GM21717 (cell line): ENCODE measurements at regions not wholly inside any gene's neighbourhood (a gene's known extent, or its start where the extent isn't known, plus 50 kb on each side); places are given as distances from the start of the nearest gene placed in this dataset.
"Not testable (repeated sequence)": the region's sequence is repeated elsewhere in the genome, so short reads cannot be mapped to it uniquely, and the experiment has no call there.

Experiments used
- ATAC-seq: cut with Tn5 transposase; IDR thresholded peaks from one replicate; pipeline ENCODE4 v1.9.1; 2021; ENCODE audit warnings: mild to moderate bottlenecking, moderate library complexity; ENCODE audit not compliant: unreplicated experiment

DNA sequence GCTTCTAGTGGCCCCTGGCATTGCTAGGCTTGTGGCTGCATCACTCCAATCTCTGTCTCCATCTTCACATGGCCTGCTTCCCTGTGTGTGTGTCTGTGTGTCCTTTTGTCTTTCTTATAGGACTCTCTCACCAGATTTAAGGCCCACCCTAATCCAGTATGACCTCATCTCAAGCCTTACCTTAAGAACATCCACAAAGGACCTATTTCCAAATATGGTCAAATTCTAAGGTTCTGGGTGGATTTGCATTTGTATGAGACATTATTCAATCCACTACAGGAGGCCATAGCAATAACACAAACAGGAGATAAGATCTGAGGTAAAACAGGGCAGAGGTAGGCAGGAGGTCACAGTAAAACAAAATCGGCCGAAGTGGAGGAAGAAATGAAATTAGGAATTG lies 375.9 kb downstream of the BTG1 start:
- no peak for ATAC-seq

DNA sequence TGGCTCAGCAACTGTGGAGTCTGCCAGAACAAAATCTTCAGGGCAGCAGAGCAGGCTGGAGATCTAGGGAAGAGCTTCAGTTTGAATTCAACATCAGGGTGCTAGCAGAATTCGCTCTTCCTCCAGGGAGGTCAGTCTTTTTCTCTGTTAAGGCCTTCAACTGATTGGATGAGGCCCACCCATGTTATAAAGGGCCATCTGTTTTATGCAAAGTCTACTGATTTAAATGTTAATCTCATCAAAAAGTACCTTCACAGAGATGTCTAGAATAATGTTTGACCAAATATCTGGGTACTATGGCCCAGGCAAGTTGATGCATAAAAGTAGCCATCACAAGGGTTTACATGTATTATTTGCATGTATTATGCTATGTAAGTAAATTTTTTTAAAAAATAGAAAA lies 378.4 kb downstream of the BTG1 start:
- ATAC-seq = no peak

DNA sequence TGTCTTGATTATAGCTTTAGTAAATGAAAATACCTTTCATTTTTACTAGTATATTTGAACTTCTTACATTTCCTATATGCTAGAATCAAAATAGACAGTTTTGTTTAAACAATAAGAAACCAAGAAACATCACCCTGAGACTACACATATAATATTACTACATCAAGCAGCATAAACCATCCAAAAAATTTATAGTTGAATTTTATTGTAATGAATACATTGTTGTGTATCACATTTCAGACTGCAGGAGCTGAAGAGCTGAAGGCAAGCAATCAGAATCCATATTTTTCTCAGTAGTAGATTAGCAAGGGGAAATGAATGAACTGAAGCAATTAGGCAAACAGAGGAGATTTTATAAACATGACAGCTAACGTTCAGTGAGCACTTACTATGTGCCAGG lies 379.2 kb downstream of the BTG1 start:
- ATAC-seq = no peak

DNA sequence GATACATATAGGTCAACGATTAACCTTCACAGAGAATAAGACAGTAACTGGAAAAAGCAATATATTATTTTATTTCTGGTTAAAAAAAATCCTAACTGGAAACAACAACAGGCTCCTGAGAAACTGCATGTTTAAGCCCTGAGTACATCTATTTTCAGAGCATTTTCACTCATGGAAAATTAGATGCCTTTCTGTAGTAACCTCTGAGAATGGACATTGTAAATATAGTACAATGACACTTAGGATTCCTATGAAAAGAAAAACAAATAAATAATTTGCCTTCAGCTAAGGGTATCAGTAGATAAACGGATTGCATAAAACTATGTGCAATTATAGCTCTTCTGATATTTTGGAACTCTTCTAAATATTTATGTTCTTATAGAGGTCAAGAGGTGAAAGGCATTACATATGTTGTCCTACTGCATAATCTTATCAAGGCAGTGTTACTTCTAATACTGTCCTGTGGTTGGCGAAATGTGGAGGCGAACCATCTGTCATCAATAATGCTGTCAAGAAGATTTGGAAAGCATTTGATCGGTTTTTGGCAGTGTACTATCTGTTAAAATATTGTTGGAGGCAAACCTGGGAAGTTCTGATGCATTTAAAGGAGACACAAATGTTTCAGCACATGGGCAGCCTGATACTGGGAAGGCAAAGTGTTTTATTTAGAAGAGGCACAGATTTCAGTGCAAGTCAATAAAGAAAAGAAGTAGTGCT lies 381.8 kb downstream of the BTG1 start:
- no peak for ATAC-seq

DNA sequence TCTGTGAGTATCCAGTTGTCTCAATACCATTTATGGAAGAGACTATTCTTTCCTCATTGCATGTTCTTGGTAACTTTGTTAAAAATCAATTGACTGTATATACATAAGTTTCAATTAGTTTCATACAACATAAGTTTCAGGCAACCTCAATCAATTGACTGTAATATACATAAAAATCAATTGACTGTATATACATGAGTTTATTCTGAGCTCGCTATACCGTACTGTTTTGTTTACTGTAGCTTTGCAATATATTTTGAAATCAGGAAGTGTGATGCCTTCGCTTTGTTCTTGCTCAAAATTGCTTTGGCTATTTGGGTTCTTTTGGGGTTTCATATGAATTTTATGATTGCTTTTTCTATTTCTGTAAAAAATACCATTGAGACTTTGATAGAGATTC lies 392.0 kb downstream of the BTG1 start:
- ATAC-seq = no peak

DNA sequence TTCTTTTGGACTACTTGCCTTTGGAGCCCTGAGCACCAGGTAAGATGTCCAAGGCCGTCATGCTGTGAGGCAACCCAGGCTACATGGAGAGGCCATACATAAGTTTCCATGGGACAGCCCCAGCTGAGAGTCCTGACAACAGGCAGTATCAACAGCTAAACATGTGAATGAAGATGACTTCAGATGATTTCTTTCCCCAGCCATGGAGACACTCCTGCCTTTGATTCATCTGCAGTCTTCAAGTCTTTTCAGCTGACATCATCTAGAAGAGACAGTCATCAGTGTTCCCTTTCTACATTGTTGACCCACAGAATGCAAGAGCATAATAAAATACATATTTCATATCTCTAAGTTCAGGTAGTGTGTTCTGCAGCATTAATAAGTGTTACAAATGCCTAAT lies 398.7 kb downstream of the BTG1 start:
- ATAC-seq = no peak

DNA sequence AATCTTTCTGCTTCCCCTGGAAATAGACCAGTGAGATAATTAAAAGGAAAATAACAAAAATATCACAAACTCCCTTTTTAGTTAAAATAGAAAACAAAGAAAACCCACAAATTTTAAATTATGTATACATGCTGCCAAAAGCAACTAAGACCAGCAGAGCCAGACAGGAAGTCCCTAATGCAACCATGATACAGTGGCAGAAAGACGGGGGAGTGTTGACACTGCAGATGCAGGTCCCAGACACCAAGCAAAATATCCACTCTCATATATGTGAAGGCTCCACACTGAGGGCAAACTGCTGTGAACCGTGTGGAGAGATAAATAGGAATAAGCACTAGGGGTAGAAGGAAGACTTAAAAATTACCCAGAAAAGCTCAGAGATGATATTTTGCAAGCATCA lies 401.0 kb downstream of the BTG1 start:
- no peak for ATAC-seq

DNA sequence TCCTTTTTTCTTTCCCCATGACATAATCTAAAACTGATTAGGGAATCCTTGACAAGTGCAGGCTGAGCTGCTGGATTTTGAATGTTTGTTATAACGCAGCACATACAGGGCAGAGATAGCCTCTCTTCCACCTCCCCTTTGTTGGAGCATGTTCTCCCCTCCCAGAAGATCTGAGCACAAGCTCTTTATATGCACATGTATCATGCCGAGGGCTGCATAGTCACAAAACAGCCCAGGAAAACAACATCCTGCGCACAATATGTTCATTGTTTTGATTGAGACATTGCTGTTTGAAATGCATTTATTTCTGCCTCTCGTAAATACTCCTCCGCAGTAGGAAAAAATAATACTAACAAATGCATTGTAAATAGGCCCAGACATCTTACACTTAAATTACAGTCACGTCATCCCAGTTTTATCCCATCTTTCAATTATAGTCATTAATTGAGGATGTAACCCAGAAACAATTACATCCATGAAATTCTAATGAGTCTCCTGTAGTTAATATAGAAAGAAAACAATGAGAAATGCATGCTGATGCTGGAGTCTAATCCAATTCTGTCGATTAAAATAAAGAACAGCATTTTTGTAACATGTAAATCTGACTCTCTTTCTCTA lies 401.8 kb downstream of the BTG1 start:
- no peak for ATAC-seq

DNA sequence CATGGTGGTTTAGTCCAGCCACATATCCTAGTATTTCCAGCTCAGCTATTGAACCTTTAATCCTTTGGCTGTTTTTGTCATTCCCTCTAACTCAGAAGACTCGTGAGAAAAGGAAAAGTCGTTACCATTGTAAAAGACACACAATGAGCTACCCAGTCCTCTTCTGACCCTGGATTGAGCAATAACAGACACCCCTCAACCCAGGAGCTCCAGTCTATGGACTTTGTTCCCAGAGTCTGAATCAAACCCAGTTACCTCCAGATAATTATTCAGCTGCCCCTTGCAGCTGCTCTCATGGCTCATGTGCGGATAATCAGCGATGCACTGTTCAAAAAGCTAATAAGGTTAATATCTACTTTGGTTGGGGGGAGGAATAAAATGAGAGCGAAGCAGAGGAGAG lies 402.4 kb downstream of the BTG1 start:
- no peak for ATAC-seq

DNA sequence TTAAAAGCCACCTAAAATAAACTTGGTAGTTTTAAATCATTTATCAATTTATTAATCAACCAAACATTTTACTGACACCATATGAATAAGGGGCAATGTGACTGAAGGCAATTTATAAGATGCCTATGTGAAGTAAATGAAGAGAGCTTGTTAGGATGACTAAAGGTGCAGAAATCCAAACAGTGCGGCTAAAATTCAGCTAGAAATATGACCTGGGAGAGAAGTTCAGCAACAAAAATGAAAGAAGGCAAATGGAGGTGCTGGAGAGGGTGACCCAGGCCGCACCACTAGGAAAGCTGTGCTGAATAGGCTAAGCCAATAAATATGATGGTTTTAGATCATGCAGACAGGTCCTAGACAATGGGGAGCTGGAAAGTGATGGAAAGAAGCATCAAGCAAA lies 403.7 kb downstream of the BTG1 start:
- ATAC-seq = no peak

DNA sequence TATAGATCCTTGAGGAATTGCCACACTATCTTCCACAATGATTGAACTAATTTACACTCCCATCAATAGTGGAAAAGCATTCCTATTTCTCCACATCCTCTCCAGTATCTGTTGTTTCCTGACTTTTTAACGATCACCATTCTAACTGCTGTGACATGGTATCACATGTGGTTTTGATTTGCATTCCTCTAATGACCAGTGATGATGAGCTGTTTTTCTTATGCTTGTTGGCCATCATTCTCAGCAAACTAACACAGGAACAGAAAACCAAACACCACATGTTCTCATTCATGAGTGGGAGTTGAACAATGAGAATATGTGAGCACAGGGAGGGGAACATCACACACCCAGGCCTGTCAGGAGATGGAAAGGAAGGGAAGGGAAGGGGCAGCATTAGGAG lies 411.8 kb downstream of the BTG1 start:
- ATAC-seq = not testable (repeated sequence)

DNA sequence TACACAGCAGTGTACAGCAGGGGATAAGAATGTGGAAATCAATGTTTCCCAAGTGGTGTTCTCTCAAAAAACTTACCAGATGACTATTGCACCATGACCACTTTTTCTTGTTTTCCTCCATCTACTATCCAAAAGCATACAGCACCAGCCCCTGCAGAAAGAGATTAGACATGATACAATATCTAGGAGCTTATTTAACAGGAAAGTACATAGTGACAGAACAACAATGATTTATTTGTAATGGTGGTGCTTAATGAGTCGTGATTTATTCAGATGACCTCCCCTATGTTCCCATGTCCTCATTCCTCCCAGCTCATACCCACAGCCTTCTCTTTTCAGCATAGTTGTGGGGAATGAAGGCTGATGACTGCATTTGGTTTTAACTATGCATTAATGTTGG lies 413.6 kb downstream of the BTG1 start:
- ATAC-seq = no peak

DNA sequence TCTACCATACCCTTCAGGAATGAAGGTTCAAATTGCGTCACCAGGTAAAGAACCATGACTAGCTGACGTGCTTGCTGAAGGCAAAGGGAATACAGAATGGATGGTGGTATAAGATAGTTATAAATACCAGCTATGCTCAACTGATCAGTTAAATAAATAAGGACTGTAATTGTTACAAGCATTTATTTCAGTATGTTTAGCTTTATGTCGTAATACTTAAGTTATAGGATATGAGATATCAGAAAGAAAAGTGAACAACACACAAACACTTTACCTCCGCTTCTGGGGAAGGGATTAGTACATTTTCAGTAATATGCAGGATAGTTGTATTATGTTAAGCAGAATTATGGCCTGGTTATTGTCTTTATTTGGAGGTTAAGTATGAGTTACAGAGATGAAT lies 416.1 kb downstream of the BTG1 start:
- no peak for ATAC-seq

DNA sequence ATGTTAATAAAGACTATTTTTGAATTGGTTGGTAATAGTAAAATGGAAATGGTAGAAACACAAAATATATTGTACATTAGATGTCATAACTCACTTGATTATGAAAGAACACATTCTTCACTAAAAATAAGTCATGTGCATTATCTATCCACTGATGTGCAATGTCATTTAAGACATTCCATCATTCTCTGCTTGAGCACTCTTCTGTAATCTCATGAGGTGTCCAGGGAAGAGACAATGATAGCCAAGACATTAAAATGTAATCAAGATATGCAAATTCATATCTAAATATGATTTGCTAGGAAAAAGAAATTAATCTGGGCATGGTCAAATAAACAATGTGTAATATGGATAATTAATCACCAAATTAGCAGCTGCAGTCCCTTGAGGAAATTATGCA lies 422.5 kb downstream of the BTG1 start:
- ATAC-seq = no peak

DNA sequence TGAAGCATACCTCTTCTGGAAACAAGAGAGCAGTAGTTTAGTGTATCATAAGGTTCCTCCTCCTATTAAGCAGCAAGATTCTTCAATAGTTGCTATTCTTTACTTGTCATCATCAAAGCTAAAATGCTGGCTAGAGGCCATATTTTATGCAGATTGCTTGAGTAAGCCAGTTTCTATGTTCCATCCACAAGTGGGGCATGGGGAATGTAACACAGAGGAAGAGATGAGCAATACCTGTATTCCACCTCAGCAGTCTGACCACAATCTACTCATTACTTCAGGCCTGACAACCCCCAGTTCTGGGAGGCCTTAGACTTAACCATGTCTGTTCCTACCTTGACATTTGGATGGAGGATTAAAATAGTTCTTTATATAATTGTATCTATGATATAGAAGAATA lies 423.6 kb downstream of the BTG1 start:
- no peak for ATAC-seq

DNA sequence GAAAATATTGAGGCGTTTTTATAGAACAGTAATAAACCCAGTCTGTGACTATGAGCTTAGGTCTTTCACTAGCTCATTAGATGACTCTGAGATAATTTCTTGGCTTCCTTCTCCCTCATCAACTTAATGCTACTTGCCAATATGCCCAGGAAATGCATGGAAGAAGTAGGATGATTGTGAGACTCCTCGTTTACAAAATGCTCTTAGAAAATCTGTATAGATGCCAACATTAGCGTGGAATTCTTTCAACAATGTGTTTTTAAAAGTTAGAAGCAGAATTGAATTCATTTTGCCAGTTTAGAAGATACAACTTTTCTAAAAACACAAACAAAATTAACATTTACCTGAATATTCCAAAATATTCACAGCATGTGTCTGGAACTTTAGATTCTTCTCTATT lies 424.6 kb downstream of the BTG1 start:
- ATAC-seq = no peak

DNA sequence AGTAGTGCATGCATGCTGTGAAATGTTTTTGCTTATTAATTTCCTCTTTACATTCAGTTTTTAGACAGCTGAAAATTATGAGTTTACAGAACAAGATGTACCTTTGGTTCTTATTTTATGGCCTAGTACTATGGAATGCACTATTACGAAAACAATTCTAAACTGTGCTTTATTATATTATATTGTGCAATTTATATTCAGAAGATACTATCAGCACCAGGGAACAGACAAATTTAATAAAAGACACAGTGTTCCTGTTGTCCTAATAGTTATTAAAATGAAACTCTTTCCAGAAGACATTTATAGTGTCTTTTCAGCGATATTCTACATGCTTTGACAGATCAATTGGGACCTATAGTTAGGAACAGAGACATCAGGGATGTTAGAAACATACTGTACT lies 427.3 kb downstream of the BTG1 start:
- no peak for ATAC-seq

DNA sequence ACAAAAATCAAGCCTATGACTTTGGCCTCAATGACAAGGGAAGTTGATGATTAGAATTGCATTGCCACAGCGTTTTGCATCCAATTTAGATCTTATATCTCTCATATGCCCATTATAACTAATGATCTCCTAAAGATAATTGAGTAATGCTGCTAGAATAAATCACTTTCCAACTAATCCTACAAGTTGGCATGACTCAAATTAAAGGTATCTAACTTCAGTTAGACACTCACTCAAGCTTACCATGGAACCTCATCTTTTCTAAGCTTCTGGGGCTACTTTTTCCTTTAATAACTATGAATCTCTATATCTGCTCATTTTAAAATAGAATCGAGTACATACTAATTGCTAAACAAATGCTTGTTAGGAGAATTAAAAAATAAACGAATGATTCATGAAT lies 427.8 kb downstream of the BTG1 start:
- ATAC-seq = no peak

DNA sequence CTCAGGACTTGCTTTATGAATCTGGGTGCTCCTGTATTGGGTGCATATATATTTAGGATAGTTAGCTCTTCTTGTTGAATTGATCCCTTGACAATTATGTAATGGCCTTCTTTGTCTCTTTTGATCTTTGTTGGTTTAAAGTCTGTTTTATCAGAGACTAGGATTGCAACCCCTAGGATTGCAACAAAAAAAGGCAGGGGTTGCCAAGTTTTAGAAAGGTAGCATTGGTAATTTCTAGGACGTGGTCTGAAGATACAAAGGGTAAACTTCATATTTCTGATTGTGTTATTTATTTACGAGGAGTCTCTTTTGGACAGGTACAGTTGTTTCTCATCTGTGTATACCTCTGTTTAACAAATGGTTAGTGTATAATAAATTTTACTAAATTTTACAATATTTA lies 433.7 kb downstream of the BTG1 start:
- not testable (repeated sequence) for ATAC-seq

DNA sequence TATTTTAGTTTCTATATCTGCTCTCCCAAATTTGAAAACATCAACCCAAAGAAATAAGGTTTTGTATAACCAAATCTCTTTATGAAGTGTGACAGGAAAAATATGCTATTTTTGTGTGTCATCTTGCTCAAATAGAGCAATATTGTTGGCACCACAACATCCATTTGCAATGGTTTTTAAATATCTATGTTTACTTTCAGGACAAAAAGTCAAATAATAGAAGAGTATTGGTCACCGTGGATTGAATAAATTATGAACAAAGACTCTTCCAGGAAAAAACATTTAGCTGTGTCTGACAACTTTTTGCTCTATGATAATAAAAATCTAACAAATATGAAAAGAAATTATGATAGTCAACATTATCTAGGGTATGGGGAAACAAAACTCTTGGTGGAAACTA lies 439.2 kb downstream of the BTG1 start:
- ATAC-seq = no peak

DNA sequence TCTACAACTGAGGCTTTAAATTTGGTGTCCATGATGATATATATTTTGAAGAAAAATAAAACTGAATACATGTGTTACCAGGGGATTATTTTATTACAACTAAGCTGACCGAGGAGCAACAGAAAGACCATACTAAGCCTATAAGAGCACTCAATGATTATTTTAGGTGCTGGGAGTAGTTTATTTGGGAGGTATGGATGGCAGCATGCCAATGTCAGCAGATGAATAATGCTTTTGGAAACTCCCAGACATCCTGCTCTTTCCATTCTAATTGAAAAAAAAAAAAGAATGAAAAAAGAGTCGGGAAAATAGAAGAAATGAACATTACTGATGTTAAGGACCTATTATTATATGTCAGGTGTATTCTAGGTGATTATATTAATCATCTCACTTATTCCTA lies 441.2 kb downstream of the BTG1 start:
- no peak for ATAC-seq

DNA sequence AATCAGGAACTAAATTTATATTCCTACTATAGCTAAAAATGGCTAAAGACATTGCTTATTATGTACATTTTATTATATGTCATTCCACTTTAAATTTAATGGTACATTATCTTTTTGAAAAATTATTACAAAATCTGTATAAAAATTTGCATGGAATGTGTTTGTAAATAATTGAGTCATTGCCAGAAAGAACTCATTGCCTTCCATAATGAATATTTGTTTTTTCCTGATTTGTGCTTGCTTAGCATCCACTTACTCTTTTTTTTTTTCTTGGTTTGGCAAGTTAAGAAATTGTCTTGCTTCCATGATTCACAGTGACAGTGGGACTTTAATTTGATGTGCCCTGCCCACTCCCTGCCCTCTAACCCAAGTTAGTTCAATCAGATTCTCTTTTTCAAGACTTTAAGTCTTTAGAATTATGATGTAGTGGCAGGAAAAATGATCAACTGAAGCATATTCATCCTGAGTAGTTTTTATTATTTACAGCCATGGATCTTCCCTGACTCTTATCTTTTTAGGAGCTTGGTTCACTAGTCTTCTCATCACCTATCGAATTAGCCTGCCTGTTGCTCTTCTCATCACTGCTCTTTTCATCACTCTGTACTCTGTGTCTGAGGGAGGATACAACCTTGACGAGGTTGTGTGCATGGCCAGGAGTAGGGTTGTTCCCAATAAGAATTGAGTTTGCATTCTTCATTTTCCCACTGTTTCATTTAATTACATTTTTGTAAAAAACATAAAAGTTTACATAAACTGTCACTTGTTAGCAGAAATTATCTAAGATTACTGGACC lies 442.0 kb downstream of the BTG1 start:
- ATAC-seq = no peak
